HepG2 (cell line): ENCODE measurements at regions not wholly inside any gene's neighbourhood (a gene's known extent, or its start where the extent isn't known, plus 50 kb on each side); places are given as distances from the start of the nearest gene placed in this dataset.

Source experiments
- ELK4 ChIP-seq: sonication (generic); formaldehyde crosslinking; IDR thresholded peaks from 2 replicates; pipeline ENCODE4 v1.9.0; 2021; ENCODE audit warnings: missing genetic modification reagents, borderline replicate concordance
- EZH2 ChIP-seq: conservative IDR thresholded peaks from 2 replicates; pipeline ENCODE4 v1.6.1; 2012; ENCODE audit warnings: mild to moderate bottlenecking, low read depth, low read length, moderate library complexity
- MXD1 ChIP-seq: sonication (generic); formaldehyde crosslinking; IDR thresholded peaks from 2 replicates; pipeline ENCODE4 v1.4.0; 2020; ENCODE audit warnings: mild to moderate bottlenecking, missing genetic modification reagents
- NFE2L1 ChIP-seq: sonication (generic); formaldehyde crosslinking; IDR thresholded peaks from 2 replicates; pipeline ENCODE4 v1.4.0; 2020; ENCODE audit warnings: missing genetic modification reagents, mild to moderate bottlenecking, borderline replicate concordance
- RXRA ChIP-seq: sonication (generic); formaldehyde crosslinking; IDR thresholded peaks from 2 replicates; pipeline ENCODE4 v1.5.1; 2020; ENCODE audit warnings: missing genetic modification reagents
- SNRNP70 ChIP-seq: fragments of 200-400 bp; formaldehyde crosslinking; IDR thresholded peaks from 2 replicates; pipeline ENCODE4 v1.6.1; 2017; ENCODE audit warnings: mild to moderate bottlenecking, low read depth, low read length, moderate library complexity
- SOX5 ChIP-seq: IDR thresholded peaks from 2 replicates; pipeline ENCODE4 v1.6.1; 2016; ENCODE audit warnings: borderline replicate concordance
- TBX3 ChIP-seq: fragments of 450-650 bp; IDR thresholded peaks from 2 replicates; pipeline ENCODE4 v1.6.1; 2017; ENCODE audit warnings: antibody characterized with exemption, mild to moderate bottlenecking, inconsistent platforms, borderline replicate concordance
- ZNF451 ChIP-seq: sonication (generic); formaldehyde crosslinking; IDR thresholded peaks from 2 replicates; pipeline ENCODE4 v1.5.0; 2020; ENCODE audit warnings: mild to moderate bottlenecking, missing genetic modification reagents
- ZNF543 ChIP-seq: sonication (generic); formaldehyde crosslinking; IDR thresholded peaks from 2 replicates; pipeline ENCODE4 v1.4.0; 2020; ENCODE audit warnings: mild to moderate bottlenecking, missing genetic modification reagents
- ZNF781 ChIP-seq: sonication (generic); formaldehyde crosslinking; IDR thresholded peaks from 2 replicates; pipeline ENCODE4 v1.5.1; 2020; ENCODE audit warnings: borderline replicate concordance, mild to moderate bottlenecking, missing genetic modification reagents; ENCODE audit errors: not compliant biosample characterization

- TF ChIP-seq SNRNP70: no peak
- no peak for TF ChIP-seq ZNF781 (CRISPR knock-in tag)
- no peak for TF ChIP-seq MXD1
- TF ChIP-seq ZNF543 (CRISPR knock-in tag): no peak
- TF ChIP-seq RXRA (CRISPR knock-in tag): no peak
- no peak for TF ChIP-seq ELK4 (CRISPR knock-in tag)
- no peak for TF ChIP-seq TBX3
- no peak for TF ChIP-seq SOX5
- no peak for TF ChIP-seq ZNF451 (CRISPR knock-in tag)
- no peak for TF ChIP-seq EZH2
- no peak for TF ChIP-seq NFE2L1
Observed at GRCh38 chr1:244160455-244161235, 109.6 kb downstream of the ZBTB18 start.
